ENCODE measurements at regions not wholly inside any gene's neighbourhood (a gene's known extent, or its start where the extent isn't known, plus 50 kb on each side); places are given as distances from the start of the nearest gene placed in this dataset.
A peak's percentile ranks its signal among the peaks of the same experiment; 100 is the strongest.

DNA sequence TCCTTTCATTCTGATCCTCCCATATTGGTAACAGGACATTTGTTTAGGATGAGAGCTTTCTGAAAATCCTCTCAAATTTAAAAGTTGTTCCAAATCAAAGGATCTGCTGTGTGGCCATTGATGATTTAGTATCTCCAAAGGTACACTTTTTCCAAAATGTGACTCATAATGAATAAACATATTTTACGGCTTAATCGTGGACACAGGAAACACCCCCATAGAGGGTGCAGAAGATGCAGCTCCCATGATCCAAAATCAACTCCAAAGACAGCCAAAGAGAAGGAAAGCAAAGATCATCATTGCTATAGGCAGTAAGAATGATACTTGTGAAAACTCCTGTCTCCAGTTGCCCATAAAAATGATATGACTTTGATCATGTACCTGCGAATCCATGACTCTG lies 239.7 kb downstream of the PIK3R1 start:
- DNase-seq: no peak

DNA sequence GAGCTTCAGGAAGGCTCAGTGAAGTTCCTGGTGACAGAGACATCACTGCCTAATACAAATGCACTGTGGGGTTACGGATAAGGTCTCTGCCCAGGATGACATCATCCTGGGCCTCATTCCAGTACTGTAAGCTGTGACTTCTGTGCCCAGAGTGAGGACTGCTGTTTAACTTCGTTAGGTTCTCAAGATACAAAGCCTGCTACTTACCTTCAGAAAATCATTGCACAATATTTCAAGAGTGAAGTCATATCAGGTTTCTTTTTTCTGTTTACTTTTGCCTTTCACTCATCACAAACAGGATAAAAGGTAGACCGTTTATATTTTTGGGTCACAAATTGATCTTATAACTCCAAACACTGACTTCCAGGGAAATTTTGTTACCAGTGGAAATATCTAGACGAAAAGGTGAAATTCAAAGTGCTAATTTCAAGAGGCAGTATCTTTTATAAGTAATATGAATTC lies 241.2 kb downstream of the PIK3R1 start:
- no peak for DNase-seq

DNA sequence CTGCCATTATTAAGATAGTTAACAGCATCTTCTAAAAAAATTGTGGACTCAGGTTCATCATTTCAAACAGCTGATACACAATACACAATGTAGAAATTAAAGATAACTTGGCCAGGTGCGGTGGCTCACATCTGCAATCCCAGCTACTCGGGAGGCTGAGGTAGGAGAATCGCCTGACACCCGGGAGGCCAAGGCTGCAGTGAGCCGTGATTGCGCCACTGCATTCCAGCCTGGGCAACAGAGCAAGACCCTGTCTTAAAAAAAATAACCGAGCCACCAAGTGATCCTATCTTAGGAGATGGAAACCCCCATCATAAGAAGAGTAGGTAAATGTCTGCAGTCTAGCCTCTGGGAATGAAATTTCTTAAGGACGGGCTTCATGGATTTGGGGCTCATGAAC lies 241.7 kb downstream of the PIK3R1 start:
- no peak for DNase-seq

DNA sequence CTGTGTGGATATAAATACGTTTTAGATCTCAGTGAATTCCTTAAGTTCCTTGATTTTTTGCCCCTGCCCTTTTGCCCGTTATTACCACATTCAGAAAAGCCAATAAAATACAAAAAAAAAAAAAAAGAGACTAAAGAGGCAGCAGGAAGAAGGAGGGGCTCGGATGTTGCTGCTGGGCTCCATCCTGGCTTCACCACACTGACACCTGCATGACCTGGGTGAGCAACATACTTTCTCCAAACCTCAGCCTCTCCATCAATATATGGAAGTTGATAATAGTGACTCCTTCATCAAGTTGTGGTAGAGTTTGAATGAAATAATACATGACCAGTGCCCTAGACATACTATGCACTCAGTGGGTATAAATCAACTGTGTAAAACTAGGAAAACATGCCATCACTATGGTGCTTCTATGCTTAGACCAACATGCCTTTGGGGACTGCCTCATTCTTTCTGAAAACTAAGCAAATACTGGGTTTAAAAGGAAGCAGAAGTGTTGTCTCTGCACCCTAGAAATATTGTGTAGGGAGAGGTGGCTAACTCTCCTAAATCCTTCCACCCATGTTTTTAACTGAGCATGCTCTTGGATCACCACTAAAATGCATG lies 243.0 kb downstream of the PIK3R1 start:
- peak in 1 of 5 experiments; percentile 48 for DNase-seq

DNA sequence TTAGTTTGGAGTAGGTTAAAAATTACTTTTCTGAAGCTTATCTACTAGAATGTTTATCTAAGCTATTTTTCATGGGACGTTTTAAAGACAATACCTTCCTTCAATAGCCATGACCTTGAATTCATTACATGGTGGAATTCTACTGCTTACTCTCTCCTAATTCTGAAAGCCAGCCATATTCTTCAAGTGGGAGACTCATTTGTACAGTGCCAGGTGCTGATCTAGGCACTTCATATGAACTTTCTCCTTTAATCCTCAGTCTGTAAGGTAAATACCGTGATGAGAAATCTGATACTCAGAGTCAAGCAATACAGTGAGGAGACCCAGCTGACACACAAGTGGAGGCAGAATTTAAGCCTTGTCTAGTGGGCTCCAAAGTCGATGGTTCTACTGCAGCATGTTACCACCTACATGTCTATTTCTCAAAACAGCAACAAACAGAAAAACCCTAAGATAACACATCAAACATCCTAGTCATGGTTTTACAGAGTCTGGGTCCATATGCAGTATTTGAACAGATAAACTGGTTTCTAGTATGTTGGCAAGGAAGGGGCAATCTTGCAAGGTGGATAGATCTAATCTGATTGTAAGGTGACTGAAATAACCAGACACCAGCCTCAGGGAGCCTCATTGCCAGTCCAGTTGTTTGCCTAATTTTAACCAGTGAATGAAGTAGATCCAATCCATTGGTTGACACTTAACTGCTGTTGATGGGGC lies 243.7 kb downstream of the PIK3R1 start:
- no peak for DNase-seq

DNA sequence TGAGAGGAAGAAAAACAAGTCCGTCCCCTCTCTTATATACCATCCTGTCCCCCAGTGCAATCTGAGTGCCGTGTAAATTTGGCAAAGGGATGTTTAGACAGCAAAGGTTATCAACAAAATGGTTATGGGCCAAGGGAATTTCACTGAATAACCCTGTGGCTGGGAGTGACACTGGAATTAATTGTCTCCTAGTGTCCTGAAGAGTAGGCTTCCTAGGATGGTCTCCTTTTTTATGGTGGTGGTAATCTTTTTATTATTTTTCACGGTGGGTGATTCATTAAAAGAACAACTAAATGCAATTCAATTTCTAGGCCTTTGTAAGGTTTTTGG lies 244.2 kb downstream of the PIK3R1 start:
- no peak for DNase-seq

DNA sequence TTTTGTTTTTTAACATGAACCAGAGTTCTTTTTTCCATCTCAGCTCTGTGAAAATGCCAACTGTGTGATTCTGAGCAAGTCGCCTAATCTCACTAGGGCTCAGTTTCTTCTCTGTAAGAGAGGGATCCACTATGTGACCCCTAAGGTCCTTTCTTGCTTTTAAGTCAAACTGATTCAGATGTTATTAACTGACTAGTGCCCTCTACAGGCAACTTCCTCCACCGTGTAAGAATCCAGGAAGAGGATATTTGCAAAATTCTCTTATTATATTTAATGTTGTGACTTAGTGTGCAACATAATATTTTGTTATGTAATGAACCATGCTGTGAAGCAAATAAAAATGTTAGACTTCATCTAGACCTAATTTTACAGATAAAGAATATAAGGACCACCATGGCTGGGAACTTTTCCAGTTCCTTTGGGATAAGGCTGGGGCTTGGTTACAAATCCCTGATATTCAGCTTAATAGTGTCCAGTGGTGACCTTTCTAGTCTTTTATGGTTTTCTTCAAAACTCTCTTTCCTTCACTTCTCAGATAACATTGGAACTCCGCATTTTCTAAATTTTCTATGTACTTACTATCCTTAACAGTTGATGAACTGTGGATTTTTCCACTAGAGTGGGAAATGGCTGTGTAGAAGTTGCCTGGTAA lies 244.7 kb downstream of the PIK3R1 start:
- DNase-seq: peak in 3 of 5 experiments; percentile 1 to 75 (median 20)

DNA sequence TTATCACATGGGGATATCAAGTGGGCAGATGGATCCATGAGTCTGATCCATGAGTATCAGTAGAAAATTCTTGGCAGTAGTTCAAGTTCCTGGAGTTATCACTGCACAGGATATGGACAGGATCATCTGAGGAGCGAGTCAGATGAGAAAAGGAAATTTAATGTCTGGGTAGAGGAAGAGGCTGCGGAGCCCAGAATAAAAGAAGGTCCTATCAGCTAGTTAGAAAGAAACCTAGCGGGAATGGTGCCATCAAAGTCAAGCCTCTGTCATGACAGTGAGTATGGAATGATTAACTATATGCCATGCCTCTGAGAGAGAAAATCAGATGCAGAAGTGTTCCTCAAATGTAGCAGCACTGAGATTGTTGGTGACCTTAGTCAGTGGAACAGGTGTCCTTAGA lies 248.1 kb downstream of the PIK3R1 start:
- DNase-seq: no peak

DNA sequence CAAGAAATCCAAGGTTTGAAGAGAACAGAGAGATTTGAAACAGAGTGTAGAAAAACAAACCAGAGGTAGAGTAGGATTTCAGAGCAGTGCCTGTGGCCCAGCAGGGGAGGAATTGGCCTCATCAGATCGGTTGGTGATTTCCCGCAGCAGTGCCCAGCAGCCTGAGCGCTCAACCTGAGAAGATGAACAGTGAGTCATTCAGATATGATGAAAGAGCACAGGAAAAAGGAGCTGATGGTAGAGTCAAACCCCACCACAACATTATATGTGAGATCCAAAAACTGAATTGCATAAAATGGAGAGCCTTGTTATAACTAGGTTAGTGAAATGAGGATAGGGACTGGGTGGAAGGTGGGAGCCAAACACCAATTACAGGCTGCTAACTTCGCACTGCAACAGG lies 248.9 kb downstream of the PIK3R1 start:
- DNase-seq: peak in 2 of 5 experiments; percentile 26 to 76

DNA sequence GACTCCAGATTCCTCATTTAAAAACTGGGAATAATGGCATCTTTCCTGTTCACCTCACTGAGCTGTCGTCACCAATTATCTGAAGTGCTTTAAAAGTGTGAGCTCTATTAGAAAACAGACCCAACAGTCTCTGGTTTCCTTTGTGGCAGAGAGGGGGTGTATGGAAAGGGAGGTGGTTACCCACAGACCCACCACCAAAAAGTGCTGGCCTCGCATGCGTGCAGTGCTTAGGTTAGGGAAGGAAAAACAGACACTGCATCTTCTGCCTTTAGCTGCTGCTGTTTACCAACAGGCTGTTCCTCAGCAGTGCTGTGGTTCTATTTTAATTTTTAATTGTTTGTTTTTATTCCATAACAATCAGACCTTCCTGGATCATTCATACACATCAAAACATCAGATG lies 249.6 kb downstream of the PIK3R1 start:
- DNase-seq: peak in 1 of 5 experiments; percentile 68

DNA sequence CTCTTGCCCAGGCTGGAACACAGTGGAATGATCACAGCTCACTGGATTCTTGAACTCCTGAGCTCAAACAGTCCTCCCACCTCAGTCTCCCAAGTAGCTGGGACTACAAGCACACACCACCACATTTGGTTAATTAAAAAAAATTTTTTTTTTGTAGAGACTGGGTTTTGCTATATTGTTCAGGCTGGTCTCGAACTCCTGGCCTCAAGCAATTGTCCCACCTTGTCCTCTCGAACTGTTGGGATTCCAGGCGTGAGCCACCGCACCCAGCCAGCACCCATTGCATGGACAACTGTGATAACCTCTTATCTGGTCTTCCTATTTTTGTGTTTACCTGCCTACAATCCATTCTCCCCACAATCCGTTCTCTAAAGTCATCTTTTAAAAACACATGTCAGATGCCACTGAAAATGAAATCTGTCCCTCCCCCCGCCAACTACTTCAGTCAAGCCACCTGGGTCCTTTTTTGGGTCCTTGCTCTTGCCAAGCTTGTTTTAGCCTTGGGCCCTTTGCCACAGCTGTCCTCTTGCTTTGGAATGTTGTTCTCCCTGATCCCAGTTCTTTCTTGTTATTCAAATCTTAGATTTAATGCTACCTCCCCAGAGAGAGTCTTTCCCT lies 250.5 kb downstream of the PIK3R1 start:
- DNase-seq: no peak

DNA sequence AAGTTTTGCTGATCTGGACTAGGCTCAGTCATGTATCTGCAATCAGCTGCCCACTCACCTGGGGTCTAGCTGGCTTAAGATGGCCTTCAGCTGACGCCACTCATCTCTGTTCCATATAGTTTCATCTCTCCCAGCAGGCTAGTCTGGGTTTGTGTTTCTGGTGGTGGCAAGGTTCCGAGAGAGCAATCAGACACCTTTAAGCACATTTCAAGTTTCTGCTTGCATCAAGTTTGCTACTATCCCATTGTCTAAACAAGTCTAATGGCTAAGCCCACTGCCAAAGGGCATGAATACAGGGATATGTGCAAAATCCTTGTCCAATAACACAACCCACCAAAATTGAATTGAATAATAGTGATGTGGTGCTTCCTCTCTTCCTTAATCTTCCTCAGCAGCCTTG lies 251.7 kb downstream of the PIK3R1 start:
- DNase-seq: no peak

DNA sequence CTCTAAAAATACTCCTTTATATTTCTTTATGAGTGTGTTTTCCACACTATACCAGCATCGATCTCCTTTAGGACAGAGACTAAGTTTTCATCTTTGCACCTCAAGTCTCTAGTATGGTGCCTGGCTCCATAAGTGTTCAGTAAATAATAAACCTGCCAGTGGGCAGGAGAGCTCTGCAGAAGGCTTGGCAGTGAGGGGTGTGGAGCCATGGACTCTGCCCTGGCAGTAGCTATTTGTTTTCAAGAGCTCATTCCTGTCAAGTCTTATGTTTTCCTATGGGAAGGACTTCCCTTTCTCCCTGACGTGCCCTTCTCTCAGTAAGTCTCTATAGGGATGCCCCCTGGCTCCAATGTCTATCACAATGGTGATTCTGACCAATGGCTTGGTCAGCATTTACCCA lies 252.2 kb downstream of the PIK3R1 start:
- no peak for DNase-seq

DNA sequence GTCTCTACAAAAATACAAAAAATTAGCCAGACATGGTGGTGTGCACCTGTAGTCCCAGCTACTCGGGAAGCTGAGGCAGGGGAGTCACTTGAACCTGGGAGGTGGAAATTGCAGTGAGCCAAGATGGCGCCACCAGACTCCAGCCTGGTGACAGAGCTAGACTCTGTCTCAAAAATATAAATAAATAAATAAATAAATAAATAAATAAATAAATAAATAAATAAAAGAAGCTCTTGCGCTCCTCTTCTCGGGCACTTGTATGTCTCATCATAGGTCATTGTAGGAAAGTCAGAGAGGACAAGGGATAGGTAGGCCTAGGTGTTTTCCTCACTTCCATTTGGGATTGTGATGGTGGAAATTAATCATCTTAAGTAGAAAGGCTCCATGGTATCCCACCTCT lies 252.8 kb downstream of the PIK3R1 start:
- DNase-seq: no peak

DNA sequence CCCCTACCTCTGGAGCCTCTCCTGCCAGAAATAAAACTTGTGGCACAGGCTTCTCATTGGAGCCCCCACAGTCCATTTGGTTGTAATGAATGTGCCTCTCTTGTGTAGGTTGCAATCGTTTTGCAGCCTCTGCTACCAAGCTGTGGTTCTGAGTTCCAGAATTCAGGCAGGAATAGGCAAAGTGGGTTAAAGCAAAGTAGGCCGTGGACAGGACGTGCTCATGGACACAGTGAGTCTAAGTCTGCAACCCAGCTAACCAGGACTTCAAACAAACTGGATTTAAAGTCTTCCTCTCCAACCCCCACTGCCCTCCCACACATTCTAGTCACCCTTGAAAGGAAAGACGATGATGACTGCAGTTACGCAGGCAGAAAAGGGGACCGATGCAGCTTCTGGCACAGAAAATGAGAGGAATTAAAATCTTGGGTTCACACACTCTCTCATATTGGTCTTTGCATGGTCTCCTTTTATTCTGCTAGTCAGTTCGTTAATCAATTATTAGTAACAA lies 260.0 kb downstream of the PIK3R1 start:
- DNase-seq: no peak

DNA sequence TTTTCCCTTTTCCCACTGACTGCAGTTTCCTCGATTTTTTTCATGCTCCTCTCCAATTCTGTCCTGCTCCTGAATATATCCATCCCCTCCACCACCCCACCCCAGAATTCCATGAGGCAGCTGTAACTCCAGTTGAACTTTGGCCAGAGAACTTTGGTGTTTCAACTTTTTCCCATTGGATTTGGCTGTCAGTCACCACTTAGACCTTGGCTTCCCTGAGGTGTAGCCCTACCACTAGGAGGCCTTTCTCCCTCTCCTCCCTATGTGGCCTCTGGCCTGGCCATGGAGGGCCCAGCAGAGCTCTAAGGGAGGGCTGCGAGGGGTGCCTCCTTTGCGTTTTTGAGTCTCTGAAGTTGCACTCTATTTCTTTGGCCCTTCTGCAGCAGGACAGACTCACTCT lies 261.3 kb downstream of the PIK3R1 start:
- DNase-seq: no peak

DNA sequence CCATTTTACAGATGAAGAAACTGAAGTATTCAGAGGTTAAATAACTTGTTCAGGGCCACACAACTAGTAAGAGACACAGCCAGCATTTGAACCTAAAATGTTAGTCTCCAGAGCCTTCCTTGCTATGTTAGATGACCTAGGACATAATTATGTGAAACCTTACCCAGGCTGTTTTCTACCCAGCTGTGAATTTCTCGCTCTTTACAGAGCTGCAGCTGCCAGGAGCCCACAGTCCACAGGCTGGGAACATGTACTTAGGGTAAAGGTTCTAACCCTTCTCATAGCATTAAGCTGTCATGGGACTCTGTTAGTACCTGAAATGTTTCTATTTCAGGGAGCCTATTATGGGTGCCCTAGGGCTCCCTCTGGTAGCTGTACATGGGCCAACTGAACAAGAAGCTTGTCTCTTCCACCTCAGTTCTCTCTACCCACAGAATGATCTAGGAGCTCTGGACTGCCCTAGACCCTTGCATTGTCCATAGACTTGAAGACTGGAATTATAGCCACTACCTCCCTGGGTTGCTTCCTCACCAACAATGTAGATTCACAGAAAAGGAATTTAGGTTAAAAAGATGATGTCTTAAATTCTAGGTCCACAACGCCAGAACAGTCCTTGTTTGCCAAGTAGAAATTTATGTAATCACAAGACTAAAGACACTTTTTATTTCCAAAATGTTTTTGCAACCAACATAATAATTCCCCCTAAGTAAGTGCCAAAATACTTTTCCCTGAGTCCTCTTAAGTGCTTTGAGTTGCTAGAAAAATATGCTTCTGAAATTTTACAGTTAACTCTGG lies 262.9 kb downstream of the PIK3R1 start:
- no peak for DNase-seq

DNA sequence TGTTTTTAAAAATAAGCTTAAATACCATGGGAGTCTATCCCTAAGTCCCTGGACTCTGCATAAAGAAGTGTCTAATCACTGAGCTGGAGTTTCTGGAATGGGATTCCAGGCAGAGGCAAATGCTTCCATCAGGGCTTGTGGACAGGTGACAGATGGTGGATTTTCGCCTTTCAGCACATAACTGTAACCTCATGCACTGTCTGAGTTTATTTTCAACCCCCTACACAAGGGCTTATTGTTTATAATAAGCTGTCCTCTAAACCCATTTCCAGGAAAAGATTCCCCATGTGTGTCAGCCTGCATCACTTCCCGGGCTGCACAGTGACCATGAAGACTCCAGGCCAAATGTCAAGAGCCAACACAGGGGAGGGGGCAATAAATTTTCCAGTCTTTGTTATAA lies 264.0 kb downstream of the PIK3R1 start:
- DNase-seq: no peak

DNA sequence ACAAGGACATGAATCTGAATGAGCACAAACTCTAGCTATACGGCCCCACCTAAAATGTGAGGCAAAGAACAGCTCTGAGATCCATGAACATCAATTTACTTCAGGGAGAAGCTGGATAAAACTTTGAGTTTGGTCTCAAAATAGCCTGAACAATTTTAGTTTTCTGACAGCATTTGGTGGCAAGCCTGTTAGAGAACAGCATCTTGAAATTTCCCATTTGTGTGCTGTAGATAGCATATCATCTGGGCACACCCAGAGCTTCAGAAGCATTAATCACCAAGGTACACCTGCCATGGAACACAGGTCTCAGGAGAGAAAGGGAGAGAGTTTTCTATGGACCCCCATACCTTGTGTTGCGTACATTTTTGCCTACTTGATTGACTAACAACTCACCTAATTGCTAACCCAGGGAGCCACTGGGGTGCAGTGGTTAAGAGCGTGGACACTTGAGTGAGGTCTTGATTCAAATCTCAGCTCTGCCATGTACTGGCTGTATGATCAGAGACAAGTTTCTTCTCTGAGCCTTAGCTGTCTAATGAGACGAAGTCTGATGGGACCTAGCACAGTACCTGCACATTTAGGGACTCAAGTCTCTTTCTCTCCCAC lies 264.9 kb downstream of the PIK3R1 start:
- no peak for DNase-seq

DNA sequence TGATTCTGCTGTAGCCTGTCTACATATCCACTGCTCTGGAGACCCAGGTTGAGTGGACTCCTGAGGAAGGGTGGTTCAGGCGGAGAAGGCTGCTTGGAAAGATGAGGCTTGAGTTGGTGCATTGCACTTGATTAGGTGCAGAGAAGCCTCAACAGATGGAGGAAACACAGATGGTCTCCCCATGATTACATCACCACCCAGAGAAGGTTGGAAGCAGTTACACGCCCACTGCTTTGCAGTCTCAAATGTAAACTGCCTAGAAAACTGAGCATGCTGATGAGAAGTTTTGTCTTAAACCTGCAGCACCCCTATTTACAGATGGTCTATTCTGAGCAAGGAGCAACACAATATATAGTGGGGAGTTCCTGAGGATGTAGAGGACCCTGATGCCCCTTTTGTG lies 266.6 kb downstream of the PIK3R1 start:
- DNase-seq: no peak

DNA sequence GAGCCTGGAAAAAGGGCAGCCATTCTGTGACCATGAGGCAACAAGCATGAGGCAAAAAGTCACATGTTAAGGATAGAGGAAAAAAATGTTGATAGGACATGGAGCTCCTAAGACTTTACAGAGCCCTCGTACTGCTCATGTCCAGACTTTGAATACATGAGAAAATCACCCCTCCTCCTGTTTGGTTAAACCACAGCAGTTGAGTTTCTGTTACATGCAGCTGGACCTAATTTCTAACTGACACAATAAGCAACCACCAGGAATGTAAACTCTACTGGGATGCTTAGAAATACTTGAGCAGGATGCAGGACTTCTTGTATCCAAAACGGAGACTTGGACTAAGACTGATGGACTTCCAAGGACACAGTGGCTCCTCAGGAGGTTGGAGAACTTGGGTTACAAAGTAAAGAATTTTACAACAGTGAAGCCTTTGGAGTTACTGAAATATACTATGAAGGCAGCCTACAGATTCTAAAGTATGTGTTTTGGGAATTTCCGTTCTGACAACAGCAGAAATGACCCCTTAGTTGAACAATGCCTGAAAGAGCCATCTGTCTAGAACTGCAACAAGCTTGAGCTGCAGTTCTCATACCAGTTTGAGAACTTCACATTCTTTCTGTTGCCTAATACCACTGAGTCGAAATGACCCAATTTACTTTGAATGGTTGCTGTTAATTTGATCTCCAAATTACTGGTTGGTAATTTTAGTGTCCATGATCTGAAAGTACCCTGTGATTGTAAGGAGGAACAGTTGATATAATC lies 268.9 kb downstream of the PIK3R1 start:
- no peak for DNase-seq

DNA sequence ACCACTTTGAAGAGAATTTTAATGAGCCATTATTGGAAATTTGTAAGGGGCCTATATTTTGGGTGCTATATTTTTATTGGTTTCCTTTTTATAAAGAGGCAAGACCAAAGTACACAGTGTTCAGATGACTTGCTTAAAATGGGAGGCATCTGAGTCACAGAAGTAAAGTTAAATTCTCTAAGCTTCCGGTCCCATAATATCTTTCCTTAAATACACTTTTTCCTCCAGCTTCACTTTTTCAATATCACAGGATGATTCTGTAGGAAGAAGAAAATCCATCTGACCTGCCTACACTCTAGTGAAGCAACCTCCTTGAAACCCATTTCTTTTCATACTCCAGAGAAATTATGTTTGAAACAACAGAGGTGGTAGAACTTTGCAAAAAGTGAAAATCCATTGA lies 274.0 kb downstream of the PIK3R1 start:
- DNase-seq: no peak
